ENCODE measurements at regions not wholly inside any gene's neighbourhood (a gene's known extent, or its start where the extent isn't known, plus 50 kb on each side); places are given as distances from the start of the nearest gene placed in this dataset.
"Not testable (repeated sequence)": the region's sequence is repeated elsewhere in the genome, so short reads cannot be mapped to it uniquely, and the experiment has no call there.

DNA sequence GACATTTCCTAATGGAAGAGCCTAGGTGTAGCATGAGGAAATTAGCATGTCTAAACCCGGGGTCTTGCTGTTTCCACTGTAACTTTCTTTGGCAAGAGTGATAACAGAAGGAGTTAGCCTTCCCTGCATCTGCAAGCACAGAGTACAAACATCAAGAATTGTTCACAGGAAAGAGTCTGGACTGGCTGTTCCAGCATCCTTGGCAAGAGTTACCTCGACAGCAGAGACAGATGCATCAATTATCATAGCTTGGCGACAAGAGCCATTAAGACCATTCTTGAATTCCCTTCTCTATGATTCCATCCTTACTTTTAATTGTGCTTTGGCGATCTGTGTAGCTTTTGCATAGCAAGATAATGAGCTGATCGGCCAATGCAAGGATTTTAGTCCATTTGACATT, 82.8 kb upstream of the RALGPS2 start:
- peak in 1 of 3 donors; percentile 67 for DNase-seq

DNA sequence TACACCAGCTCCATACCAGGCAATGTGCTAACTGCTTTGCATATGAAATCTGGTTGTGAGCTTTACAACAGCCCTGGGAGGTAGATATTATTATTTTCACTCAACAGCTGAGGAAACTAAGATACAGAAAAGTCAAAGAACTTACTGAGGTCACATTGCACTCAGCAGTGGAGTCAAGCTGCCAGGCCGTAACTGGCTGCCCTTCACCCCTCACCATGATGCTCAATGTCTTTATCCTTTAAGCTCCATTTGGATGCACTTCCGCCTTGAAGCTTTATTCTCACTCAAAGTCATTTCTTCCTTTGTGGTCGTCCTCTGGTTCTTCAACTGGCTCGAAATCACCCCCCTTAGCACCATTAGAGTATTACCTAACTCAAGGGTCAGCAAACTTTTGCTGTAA, 81.7 kb upstream of the RALGPS2 start:
- DNase-seq, result no peak

GRCh38 chr1:178643831-178644230, 81.2 kb upstream of the RALGPS2 start:
- no peak for DNase-seq

- peak in 2 of 3 donors; percentile 69 to 71 for DNase-seq
Measured at GRCh38 chr1:178644308-178645120, 80.5 kb upstream of the RALGPS2 start.

DNA sequence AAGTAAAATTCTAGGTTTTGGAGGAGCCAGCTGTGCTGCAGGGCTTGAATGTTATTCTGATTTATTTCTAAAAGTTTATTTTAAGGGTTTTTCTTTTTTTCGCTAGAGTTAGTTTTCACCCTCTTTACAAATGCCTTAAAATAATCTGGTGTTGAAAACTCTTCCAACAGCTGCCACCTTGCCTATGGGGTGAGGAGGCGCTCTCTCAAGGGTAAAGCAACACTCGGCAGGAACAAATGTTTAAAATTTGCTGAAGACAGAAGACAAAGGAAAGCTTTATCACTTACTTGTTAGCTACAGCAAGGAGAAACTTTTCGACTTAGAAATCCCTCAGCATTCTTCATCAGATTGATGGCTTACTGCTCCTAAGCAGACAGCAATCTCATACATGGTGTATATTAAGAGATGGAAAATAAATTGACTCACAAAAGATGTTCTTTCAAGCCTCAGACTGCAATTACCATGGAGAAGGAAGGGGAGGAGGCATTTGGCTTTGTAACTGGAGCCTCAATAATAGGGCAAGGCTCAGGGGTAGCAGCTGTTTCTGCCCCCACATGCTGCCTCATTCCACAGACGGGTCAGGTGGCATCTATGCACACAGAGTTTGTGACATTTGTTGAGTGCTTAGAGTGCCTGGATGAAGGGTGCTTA, 79.8 kb upstream of the RALGPS2 start:
- peak in 2 of 3 donors; percentile 62 to 64 for DNase-seq

GRCh38 chr1:178645808-178646200, 79.2 kb upstream of the RALGPS2 start:
- DNase-seq, result peak in 1 of 3 donors; percentile 80

GRCh38 chr1:178646821-178647220, 78.2 kb upstream of the RALGPS2 start:
- no peak for DNase-seq

DNA sequence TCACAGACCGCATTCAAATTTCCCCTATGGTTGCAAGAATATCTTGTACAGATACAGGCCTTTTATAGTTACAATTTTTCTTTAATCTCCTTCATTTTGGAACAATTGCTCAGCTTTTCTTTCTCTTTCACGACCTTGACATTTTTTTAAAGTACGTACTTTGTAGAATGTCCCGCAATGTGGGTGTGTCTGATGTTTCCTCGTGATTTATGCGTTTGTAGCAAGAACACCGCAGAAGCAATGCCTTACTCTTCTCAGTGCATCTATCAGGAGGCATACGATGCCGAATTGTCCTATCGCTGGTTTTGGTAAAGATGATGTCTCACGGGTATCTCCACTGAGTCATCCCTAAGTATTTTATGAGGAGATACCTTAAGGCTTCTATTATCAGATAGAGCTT, 76.9 kb upstream of the RALGPS2 start:
- no peak for DNase-seq

- DNase-seq, result no peak
Measured at GRCh38 chr1:178649582-178650350, 75.3 kb upstream of the RALGPS2 start.

GRCh38 chr1:178650934-178651511, 74.0 kb upstream of the RALGPS2 start:
- DNase-seq, result peak in 1 of 3 donors; percentile 73

GRCh38 chr1:178651742-178652141, 73.3 kb upstream of the RALGPS2 start:
- DNase-seq, result peak in 2 of 3 donors; percentile 75 to 90

- DNase-seq, result no peak
Measured at GRCh38 chr1:178652506-178653490, 72.2 kb upstream of the RALGPS2 start.

DNA sequence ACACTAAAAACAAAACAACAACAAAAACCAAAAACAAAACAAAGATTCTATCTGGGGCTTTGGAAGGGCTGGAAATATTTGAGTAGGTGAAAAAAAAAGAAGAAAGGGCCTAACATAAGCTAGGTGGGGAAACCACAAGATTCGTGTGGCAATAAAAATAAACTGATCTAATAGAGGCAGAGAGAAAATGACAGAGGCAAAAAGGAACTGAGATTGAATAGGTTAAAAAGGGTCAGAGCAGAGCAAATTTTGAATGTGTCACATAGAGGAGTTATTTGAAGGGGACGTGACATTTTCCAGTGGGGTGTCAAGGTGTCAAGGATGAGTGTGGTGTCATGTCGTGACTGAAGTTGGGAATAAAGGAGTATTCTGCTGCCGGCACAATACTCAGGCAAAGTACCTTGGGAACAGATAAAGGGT, 65.2 kb upstream of the RALGPS2 start:
- no peak for DNase-seq

GRCh38 chr1:178660461-178660860, 64.6 kb upstream of the RALGPS2 start:
- DNase-seq, result peak in 2 of 3 donors; percentile 34 to 67

DNA sequence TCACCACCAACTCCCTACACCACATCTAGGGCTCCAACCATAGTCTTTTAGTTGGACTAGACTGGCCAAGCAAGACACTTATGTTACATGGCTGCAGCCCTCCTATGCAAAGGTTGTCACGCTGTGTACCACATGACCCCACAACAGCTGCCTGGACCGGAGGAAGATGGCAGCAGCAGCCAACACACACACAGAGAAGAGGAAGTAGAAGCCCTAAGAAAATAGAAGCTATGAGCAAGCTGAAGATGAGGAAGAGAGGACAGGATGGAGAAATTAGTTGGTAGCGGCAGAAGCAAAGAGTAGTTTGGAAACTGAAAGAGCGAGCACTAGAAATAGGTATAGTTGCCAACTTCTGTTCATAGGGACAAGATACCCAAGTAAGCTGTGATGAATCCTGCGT, 60.8 kb upstream of the RALGPS2 start:
- no peak for DNase-seq

GRCh38 chr1:178665579-178665978, 59.5 kb upstream of the RALGPS2 start:
- DNase-seq, result no peak

- DNase-seq, result not testable (repeated sequence)
Measured at GRCh38 chr1:178666891-178667290, 58.2 kb upstream of the RALGPS2 start.

DNA sequence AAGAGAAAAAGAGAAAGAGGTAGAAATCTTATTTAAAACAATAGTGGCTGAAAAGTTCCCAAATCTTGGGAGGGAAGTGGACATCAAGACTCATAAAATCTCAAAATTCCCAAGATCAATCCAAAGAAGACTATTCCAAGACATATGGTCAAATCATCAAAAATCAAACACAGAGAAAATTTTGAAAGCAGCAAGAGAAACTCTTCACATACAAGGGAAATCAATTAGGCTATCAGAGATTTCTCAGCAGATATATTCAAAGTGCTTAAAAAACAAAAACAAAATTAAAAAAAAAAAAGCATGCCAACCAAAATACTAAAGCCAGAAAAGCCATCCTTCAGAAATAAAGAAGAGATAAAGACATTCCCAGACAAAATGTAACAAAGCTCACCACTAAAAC, 52.6 kb upstream of the RALGPS2 start:
- no peak for DNase-seq

- not testable (repeated sequence) for DNase-seq
Measured at GRCh38 chr1:178674559-178674958, 50.5 kb upstream of the RALGPS2 start.
